C4-2B (cell line): ENCODE measurements at regions not wholly inside any gene's neighbourhood (a gene's known extent, or its start where the extent isn't known, plus 50 kb on each side); places are given as distances from the start of the nearest gene placed in this dataset.

Source experiments
- H3K27ac ChIP-seq: fragments of 450-650 bp; 2 replicates; pipeline ENCODE4 v1.5.1; 2017
- ZFX ChIP-seq: fragments of 450-650 bp; IDR thresholded peaks from 2 replicates; pipeline ENCODE4 v1.6.1; 2017
- TF ChIP-seq, protein P1 (sequence below): fragments of 450-650 bp; conservative IDR thresholded peaks from 2 replicates; pipeline ENCODE4 v1.5.1; 2017; ENCODE audit warnings: mild to moderate bottlenecking

DNA sequence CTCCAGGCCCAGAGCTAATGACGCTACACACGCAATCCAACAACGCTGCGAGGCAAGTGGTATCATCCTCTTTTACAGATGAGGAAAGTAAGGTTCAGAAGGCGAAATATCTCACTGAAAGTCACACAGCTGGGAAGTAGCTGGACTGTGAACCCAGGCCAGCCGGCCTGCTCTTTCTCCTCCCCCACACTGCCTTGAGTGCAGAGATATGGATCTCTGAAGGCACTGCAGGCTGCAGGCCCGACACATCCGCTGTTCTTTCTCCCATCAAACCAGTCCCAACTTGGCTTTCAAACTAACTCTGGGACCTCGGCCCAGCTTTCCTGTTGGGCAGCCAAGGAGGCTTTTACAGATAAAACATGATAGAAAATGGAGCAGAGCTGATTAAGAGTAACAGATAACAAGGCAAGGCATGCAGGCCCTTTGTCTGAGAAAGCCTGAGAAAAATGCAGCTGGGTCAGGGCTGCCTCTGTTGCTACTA, 64.0 kb upstream of the PTPRJ start:
- peak overlapping the region; percentile 53 for H3K27ac ChIP-seq
- TF ChIP-seq, protein P1, sequence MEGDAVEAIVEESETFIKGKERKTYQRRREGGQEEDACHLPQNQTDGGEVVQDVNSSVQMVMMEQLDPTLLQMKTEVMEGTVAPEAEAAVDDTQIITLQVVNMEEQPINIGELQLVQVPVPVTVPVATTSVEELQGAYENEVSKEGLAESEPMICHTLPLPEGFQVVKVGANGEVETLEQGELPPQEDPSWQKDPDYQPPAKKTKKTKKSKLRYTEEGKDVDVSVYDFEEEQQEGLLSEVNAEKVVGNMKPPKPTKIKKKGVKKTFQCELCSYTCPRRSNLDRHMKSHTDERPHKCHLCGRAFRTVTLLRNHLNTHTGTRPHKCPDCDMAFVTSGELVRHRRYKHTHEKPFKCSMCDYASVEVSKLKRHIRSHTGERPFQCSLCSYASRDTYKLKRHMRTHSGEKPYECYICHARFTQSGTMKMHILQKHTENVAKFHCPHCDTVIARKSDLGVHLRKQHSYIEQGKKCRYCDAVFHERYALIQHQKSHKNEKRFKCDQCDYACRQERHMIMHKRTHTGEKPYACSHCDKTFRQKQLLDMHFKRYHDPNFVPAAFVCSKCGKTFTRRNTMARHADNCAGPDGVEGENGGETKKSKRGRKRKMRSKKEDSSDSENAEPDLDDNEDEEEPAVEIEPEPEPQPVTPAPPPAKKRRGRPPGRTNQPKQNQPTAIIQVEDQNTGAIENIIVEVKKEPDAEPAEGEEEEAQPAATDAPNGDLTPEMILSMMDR, result no peak
- peak; percentile 69; the same call in 1 of the 2 replicates for TF ChIP-seq ZFX

DNA sequence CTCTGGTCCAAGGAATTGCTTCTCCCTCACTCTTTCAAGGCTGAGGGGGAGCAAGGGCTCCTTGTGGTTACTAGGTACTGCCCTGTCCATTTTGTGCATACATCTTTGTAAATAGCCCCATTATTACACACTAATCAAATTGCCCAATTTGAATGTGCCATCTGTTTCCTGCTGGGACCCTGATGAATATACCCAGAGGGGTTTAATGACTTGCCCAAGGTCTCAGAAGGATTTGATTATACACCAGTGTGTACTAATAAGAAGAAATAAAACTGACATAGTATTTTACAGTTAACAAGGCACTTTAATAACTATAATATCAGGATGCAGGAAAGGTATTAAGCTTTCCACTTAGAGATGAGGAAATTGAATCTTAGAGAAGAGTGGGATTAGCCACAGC, 64.6 kb upstream of the PTPRJ start:
- no peak for TF ChIP-seq ZFX
- TF ChIP-seq, protein P1, result no peak
- H3K27ac ChIP-seq, result peak overlapping the region; percentile 53; the same call in 1 of the 2 replicates

DNA sequence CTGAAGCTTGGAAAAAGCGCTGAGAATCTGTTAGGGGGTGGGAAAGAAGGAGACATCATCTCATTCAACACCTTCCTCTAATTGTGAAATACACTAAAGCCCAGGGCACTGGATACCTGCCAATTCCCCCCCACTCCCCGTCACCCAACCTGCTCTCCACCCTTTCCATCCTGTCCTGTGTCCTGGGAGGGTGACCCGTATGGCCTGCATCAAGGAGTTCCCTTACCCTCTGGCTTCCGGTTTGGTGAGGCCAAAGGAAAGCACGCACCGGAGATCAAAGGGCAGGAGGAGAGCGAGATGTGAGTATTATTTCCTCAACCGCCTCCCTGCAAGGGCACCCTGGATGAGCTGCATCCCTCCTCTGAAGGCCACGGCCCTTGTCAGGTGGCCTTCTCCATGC, 65.0 kb upstream of the PTPRJ start:
- no peak for TF ChIP-seq ZFX
- H3K27ac ChIP-seq, result no peak overlapping the region; the same call in 1 of the 2 replicates

DNA sequence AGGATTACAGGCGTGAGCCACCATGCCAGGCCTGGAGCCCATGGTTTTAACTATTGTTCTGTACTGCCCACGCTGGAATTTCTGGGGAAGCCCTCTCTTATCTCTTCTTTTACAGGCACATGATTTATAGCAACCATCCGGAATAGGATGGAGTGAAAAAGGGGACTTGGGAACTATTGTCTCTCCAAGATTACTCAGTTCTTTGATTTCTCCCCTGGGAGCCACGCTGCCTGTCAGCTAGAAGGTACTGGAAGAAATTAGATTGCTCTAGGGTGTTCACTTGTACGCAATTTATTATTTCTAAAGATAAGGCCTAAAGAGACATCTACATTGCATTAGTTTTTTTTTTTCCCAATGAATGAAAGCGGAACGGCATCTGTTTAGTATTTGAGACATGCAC, 65.6 kb upstream of the PTPRJ start:
- no peak overlapping the region for H3K27ac ChIP-seq
- TF ChIP-seq, protein P1, result no peak
- no peak for TF ChIP-seq ZFX

DNA sequence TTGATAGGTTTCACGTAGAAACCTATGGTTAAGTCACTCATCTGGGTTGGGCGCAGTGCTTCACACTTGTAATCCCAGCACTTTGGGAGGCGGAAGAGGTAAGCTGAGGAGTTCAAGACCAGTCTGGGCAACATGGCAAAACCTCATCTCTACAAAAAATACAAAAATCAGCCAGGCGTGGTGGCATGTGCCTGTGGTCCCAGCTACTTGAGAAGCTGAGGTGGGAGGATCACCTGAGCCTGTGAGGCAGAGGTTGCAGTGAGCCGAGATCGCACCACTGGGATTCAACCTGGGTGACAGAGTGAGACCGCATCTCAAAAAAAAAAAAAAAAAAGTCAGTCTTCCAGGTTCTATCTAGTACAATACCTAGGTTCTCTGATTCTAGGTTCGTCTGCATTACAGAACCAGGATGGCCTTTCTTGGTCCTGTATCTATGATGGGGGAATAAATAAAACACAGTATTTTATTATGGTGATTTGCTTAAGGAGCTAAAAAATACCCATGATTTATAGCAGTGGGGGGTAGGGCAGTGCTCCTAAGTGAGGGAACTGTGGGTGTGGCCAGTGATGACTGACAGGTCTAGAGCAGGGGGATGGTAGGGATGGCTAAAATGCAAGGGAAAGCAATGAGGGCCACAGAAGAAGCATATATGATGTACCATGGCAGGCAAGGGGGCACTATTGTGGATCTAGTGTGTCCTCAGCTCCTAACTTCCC, 65.5 kb upstream of the NUP160 start:
- no peak overlapping the region for H3K27ac ChIP-seq

DNA sequence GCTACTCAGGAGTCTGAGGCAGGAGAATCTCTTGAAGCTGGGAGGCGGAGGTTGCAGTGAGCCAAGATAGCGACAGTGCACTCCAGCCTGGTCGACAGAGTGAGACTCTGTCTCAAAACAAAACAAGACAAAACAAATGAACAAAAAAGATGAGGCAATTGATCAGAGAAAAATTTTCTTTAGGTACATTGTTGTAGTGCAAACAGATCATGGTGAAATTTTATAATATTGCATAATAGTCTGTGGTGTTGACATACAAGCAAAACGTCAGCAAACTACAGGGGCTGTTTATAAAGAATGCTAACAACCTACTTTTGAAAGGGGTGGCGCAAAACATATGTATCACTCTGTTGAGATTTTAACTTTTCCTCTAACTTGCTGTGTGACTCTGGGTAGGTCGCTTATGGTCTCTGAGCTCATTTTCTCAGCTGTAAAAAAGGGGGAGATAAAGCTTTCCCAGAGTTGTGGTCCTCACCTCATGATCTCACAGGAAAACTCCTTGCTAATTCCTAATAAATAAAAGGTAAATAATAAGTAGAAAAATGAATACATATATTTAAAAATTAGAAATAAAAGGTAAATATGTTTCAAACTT, 64.8 kb upstream of the NUP160 start:
- H3K27ac ChIP-seq, result no peak overlapping the region
- no peak for TF ChIP-seq ZFX
- TF ChIP-seq, protein P1, result no peak

More for the DNA sequence above, 65.5 kb upstream of the NUP160 start:
- TF ChIP-seq ZFX, result no peak
- TF ChIP-seq, protein P1, result no peak

DNA sequence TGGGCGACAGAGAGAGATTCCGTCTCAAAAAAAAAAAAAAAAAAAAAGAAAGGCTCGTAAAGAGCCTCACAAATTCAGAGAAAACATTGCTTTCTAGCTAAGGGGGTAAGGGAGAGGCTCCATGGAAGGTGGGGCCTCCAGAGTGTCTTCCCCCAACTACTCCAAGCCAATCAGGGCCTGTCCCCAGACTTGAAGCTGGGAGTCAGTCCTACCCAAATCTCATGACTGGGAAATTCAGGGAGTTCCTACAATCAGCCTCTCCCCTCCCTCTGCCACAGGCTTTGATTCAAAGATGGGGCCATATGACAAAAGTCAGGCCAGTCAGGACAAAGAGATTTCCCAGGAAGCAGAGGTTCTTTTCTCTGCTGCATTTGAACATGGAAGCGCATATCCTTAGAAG, 63.0 kb upstream of the NUP160 start:
- no peak for TF ChIP-seq ZFX
- no peak overlapping the region for H3K27ac ChIP-seq

DNA sequence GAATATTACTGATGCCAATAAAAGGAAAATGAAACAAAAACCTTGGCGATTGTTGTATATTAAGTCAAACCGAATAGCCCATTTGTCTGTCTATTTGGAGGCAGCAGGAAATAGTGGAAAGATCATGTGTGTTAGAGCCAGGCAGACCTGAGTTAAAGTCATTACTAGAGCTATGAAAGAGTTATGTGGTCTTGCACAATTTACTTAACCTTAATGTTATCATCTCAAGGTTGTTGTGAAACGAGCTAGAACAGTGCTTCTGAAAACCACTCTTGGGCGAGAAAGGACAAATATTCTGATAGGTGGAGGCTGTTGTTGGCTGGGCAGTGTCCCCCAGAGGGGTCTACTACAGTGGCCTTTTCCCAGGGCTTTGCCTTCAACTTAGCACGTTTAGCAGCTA, 60.0 kb upstream of the NUP160 start:
- H3K27ac ChIP-seq, result no peak overlapping the region
- TF ChIP-seq ZFX, result no peak
- TF ChIP-seq, protein P1, result no peak
